MM.1S (cell line): ENCODE measurements at regions not wholly inside any gene's neighbourhood (a gene's known extent, or its start where the extent isn't known, plus 50 kb on each side); places are given as distances from the start of the nearest gene placed in this dataset.

Experiments used
- DNase-seq: peaks from one replicate; pipeline ENCODE4 v3.0.0-alpha.2; 2015
- H2AFZ ChIP-seq: fragments of 300-600 bp; sonication (generic); 2 replicates; pipeline ENCODE4 v1.6.0; 2016; ENCODE audit warnings: antibody characterized with exemption, low read length
- H3F3A ChIP-seq: fragments of 300-600 bp; sonication (generic); 2 replicates; pipeline ENCODE4 v1.6.1; 2016; ENCODE audit warnings: mild to moderate bottlenecking, antibody characterized with exemption, low read length, moderate library complexity, mixed read lengths; ENCODE audit not compliant: insufficient read depth
- H3K27ac ChIP-seq: fragments of 300-600 bp; sonication (generic); 2 replicates; pipeline ENCODE4 v1.5.1; 2016; ENCODE audit warnings: mild to moderate bottlenecking, low read length
- H3K27me3 ChIP-seq: fragments of 300-600 bp; sonication (generic); replicated peaks from 2 replicates; pipeline ENCODE4 v1.6.0; 2016; ENCODE audit warnings: low read length; ENCODE audit not compliant: insufficient read depth
- H3K36me3 ChIP-seq: fragments of 300-600 bp; sonication (generic); replicated peaks from 2 replicates; pipeline ENCODE4 v1.6.1; 2016; ENCODE audit warnings: mild to moderate bottlenecking, low read length, mixed read lengths; ENCODE audit not compliant: insufficient read depth
- H3K4me1 ChIP-seq: fragments of 300-600 bp; sonication (generic); 2 replicates; pipeline ENCODE4 v1.6.1; 2016; ENCODE audit warnings: low read length, mixed read lengths
- H3K4me2 ChIP-seq: fragments of 300-600 bp; sonication (generic); 2 replicates; pipeline ENCODE4 v1.6.0; 2016; ENCODE audit warnings: low read depth, low read length
- H3K4me3 ChIP-seq: fragments of 300-600 bp; sonication (generic); 2 replicates; pipeline ENCODE4 v1.5.1; 2016; ENCODE audit warnings: low read length, mixed read lengths
- H3K79me2 ChIP-seq: fragments of 300-600 bp; sonication (generic); 2 replicates; pipeline ENCODE4 v1.6.1; 2016; ENCODE audit warnings: mixed run types, low read length, mixed read lengths
- H3K9ac ChIP-seq: fragments of 300-600 bp; sonication (generic); 2 replicates; pipeline ENCODE4 v1.6.1; 2016; ENCODE audit warnings: low read length, mixed read lengths
- H3K9me2 ChIP-seq: fragments of 300-600 bp; sonication (generic); replicated peaks from 2 replicates; pipeline ENCODE4 v1.6.1; 2016; ENCODE audit warnings: mild to moderate bottlenecking, low read length, mixed read lengths; ENCODE audit not compliant: insufficient read depth
- H3K9me3 ChIP-seq: fragments of 300-600 bp; sonication (generic); replicated peaks from 2 replicates; pipeline ENCODE4 v1.6.1; 2016; ENCODE audit warnings: mild to moderate bottlenecking, low read length, mixed read lengths; ENCODE audit not compliant: insufficient read depth
- H4K20me1 ChIP-seq: fragments of 300-600 bp; sonication (generic); 2 replicates; pipeline ENCODE4 v1.6.1; 2016; ENCODE audit warnings: mild to moderate bottlenecking, low read length, moderate library complexity, mixed read lengths; ENCODE audit not compliant: insufficient read depth
- EZH2 ChIP-seq: fragments of 300-600 bp; sonication (generic); optimal IDR thresholded peaks from 2 replicates; pipeline ENCODE3; 2017; ENCODE audit warnings: low read depth, mild to moderate bottlenecking, antibody characterized with exemption, low read length, mixed read lengths
- EZH2phosphoT487 ChIP-seq: fragments of 300-600 bp; sonication (generic); IDR thresholded peaks from 2 replicates; pipeline ENCODE4 v1.6.1; 2018; ENCODE audit warnings: antibody characterized with exemption, low read length
- TF ChIP-seq, protein P1 (sequence below): fragments of 300-600 bp; sonication (generic); IDR thresholded peaks from 2 replicates; pipeline ENCODE4 v1.5.1; 2016; ENCODE audit warnings: antibody characterized with exemption, low read length, mixed read lengths

GRCh38 chr18:37689841-37690240, 124.2 kb upstream of the CELF4 start:
- no peaks in the 10 kb centered on the region for H4K20me1 ChIP-seq
- H3K4me2 ChIP-seq: no peak overlapping the region
- H2AFZ ChIP-seq: no peak overlapping the region
- H3F3A ChIP-seq: no peaks in the 10 kb centered on the region
- no peaks in the 10 kb centered on the region for H3K27me3 ChIP-seq
- TF ChIP-seq, protein P1, sequence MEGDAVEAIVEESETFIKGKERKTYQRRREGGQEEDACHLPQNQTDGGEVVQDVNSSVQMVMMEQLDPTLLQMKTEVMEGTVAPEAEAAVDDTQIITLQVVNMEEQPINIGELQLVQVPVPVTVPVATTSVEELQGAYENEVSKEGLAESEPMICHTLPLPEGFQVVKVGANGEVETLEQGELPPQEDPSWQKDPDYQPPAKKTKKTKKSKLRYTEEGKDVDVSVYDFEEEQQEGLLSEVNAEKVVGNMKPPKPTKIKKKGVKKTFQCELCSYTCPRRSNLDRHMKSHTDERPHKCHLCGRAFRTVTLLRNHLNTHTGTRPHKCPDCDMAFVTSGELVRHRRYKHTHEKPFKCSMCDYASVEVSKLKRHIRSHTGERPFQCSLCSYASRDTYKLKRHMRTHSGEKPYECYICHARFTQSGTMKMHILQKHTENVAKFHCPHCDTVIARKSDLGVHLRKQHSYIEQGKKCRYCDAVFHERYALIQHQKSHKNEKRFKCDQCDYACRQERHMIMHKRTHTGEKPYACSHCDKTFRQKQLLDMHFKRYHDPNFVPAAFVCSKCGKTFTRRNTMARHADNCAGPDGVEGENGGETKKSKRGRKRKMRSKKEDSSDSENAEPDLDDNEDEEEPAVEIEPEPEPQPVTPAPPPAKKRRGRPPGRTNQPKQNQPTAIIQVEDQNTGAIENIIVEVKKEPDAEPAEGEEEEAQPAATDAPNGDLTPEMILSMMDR: no peak
- TF ChIP-seq EZH2phosphoT487 (no peak), EZH2 (no peak)
- no peaks in the 10 kb centered on the region for H3K9me2 ChIP-seq
- no peak overlapping the region for H3K27ac ChIP-seq
- H3K4me3 ChIP-seq: no peak overlapping the region
- no peak overlapping the region for H3K9ac ChIP-seq
- no peaks in the 10 kb centered on the region for H3K36me3 ChIP-seq
- DNase-seq: peak; percentile 2
- no peaks in the 10 kb centered on the region for H3K9me3 ChIP-seq
- no peaks in the 10 kb centered on the region for H3K4me1 ChIP-seq
- H3K79me2 ChIP-seq: no peaks in the 10 kb centered on the region

DNA sequence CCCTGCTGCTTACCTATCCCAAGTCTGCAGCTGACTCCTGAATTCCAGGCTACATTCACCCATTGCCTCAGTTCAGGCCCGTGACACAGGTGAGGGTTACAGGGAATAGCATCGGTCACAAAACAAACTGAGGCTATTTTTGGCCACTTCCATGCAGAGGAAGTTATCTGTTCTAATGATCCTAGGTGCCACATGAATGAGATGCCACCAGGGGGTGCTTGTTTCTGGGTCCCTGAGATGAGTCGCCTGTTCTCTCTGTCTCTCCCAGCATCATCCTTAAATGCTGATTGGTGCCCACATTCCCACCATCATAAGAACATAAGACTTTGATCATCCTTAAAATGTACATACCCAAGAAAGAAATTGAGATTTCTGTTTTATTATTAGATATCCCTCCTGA, 119.0 kb upstream of the CELF4 start:
- no peak for DNase-seq
- Histone ChIP-seq H3K9ac (no peak overlapping the region), H3K4me2 (no peak overlapping the region), H3K36me3 (no peaks in the 10 kb centered on the region), H3K4me3 (no peak overlapping the region), H3K9me3 (no peaks in the 10 kb centered on the region), H3F3A (no peaks in the 10 kb centered on the region), H2AFZ (no peak overlapping the region), H3K9me2 (no peaks in the 10 kb centered on the region), H3K79me2 (no peaks in the 10 kb centered on the region), H3K27me3 (no peaks in the 10 kb centered on the region), H4K20me1 (no peaks in the 10 kb centered on the region), H3K27ac (no peak overlapping the region), H3K4me1 (no peaks in the 10 kb centered on the region)
- TF ChIP-seq EZH2phosphoT487: no peak

DNA sequence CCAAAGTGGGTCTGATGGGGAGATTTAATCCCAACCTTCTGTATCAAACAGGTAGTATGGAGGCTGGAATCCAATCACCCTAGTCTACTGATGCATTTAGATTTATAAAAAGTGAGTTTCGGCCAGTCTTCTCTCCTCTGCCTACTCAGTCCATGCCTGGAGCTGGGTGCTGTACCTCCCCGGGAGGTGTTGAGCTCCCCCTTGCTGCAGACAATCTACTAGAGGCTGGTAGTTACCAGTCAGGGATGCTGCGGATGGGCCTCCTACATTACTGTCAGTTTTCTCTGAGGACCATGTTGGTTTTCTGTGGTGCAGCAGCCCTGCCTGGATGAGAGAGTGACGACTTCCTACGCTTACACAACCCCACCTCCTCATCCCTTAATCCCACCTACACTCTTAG, 118.6 kb upstream of the CELF4 start:
- H2AFZ ChIP-seq: no peak overlapping the region
- H3K9ac ChIP-seq: no peak overlapping the region
- DNase-seq: no peak
- no peaks in the 10 kb centered on the region for H3K27me3 ChIP-seq
- no peaks in the 10 kb centered on the region for H3K79me2 ChIP-seq
- TF ChIP-seq EZH2: no peak
- no peak for TF ChIP-seq EZH2phosphoT487
- TF ChIP-seq, protein P1: no peak
- no peak overlapping the region for H3K27ac ChIP-seq
- no peaks in the 10 kb centered on the region for H3K9me3 ChIP-seq
- H3K9me2 ChIP-seq: no peaks in the 10 kb centered on the region
- no peaks in the 10 kb centered on the region for H3K36me3 ChIP-seq
- no peak overlapping the region for H3K4me2 ChIP-seq
- H3K4me1 ChIP-seq: no peaks in the 10 kb centered on the region
- H4K20me1 ChIP-seq: no peaks in the 10 kb centered on the region
- H3F3A ChIP-seq: no peaks in the 10 kb centered on the region
- no peak overlapping the region for H3K4me3 ChIP-seq

GRCh38 chr18:37680911-37681310, 115.3 kb upstream of the CELF4 start:
- H3K27me3 ChIP-seq: no peaks in the 10 kb centered on the region
- H3K36me3 ChIP-seq: no peaks in the 10 kb centered on the region
- no peak overlapping the region for H2AFZ ChIP-seq
- H3K79me2 ChIP-seq: no peaks in the 10 kb centered on the region
- H3K9ac ChIP-seq: no peak overlapping the region
- H3K27ac ChIP-seq: no peak overlapping the region
- no peaks in the 10 kb centered on the region for H3F3A ChIP-seq
- H3K9me3 ChIP-seq: no peaks in the 10 kb centered on the region
- H3K4me3 ChIP-seq: no peak overlapping the region
- DNase-seq: no peak
- H3K4me1 ChIP-seq: no peaks in the 10 kb centered on the region
- no peaks in the 10 kb centered on the region for H4K20me1 ChIP-seq
- TF ChIP-seq EZH2phosphoT487: no peak
- TF ChIP-seq, protein P1: no peak
- no peak for TF ChIP-seq EZH2
- H3K4me2 ChIP-seq: no peak overlapping the region
- no peaks in the 10 kb centered on the region for H3K9me2 ChIP-seq
